ENCODE measurements at regions not wholly inside any gene's neighbourhood (a gene's known extent, or its start where the extent isn't known, plus 50 kb on each side); places are given as distances from the start of the nearest gene placed in this dataset.
"Not testable (repeated sequence)": the region's sequence is repeated elsewhere in the genome, so short reads cannot be mapped to it uniquely, and the experiment has no call there.

DNA sequence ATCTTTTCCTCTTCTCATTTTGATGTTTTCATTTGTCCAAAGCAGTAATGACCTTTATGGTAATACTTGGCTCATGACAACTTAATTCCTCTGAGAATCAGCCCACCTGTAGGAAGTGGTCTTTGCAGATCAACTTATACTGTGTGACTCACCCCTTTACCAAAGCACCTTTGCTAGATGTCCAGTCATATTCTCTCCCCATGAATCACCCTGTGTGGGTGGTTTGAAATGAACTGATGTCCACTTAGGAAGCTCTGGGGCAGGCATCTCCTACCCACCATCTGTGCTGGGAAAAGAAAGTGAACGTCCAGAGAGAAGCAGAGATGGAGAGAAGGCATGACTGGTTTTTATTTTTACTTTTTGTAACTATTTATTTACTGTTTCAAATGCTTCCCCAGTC lies 410.3 kb downstream of the KIF20B start:
- DNase-seq (ENCODE audit: low read depth), result no peak
- Histone ChIP-seq H3K4me3 (ENCODE audit: low read depth, low read length) (no peak overlapping the region), H3K27me3 (ENCODE audit: control insufficient read depth, insufficient read depth, low read length) (no peaks in the 10 kb centered on the region), H3K36me3 (ENCODE audit: control insufficient read depth, insufficient read depth, low read length) (no peaks in the 10 kb centered on the region)
- TF ChIP-seq, protein P1, sequence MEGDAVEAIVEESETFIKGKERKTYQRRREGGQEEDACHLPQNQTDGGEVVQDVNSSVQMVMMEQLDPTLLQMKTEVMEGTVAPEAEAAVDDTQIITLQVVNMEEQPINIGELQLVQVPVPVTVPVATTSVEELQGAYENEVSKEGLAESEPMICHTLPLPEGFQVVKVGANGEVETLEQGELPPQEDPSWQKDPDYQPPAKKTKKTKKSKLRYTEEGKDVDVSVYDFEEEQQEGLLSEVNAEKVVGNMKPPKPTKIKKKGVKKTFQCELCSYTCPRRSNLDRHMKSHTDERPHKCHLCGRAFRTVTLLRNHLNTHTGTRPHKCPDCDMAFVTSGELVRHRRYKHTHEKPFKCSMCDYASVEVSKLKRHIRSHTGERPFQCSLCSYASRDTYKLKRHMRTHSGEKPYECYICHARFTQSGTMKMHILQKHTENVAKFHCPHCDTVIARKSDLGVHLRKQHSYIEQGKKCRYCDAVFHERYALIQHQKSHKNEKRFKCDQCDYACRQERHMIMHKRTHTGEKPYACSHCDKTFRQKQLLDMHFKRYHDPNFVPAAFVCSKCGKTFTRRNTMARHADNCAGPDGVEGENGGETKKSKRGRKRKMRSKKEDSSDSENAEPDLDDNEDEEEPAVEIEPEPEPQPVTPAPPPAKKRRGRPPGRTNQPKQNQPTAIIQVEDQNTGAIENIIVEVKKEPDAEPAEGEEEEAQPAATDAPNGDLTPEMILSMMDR (IDR thresholded peaks at IDR 0.05; ENCODE audit: insufficient read depth, low read length, poor library complexity, severe bottlenecking), result no peak

DNA sequence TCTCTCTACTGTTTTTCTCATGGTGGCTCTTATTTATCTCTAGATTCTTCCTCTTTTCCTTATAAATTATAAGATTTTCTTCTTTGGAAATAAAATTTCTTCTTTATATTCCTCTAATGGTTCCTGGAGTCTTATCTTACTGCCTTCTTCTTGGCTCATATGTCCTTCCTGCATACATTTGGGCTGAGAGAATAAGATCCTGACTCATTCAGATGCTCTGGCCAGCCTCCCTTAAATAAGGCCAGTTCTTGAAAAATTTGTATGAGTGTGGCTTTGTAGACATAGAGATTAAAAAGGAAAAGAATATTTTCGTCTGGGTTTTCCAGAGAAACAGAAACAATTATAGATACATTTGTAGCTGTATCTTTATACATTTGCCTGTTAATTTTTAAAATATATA lies 411.3 kb downstream of the KIF20B start:
- Histone ChIP-seq H3K4me3 (ENCODE audit: low read depth, low read length) (no peak overlapping the region), H3K36me3 (ENCODE audit: control insufficient read depth, insufficient read depth, low read length) (no peaks in the 10 kb centered on the region), H3K27me3 (ENCODE audit: control insufficient read depth, insufficient read depth, low read length) (no peaks in the 10 kb centered on the region)
- TF ChIP-seq, protein P1 (IDR thresholded peaks at IDR 0.05; ENCODE audit: insufficient read depth, low read length, poor library complexity, severe bottlenecking), result no peak
- no peak for DNase-seq (ENCODE audit: low read depth)

DNA sequence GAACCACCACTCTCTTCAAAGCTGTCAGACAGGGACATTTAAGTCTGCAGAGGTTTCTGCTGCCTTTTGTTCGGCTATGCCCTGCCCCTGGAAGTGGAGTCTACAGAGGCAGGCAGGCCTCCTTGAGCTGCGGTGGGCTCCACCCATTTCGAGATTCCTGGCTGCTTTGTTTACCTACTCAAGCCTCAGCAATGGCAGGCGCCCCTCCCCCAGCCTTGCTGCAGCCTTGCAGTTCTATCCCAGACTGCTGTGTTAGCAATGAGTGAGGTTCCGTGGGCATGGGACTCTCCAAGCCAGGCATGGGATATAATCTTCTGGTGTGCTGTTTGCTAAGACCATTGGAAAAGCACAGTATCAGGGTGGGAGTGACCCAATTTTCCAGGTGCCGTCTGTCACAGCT lies 417.2 kb downstream of the KIF20B start:
- H3K36me3 ChIP-seq (ENCODE audit: control insufficient read depth, insufficient read depth, low read length); H3K4me3 ChIP-seq (ENCODE audit: low read depth, low read length); DNase-seq (ENCODE audit: low read depth); H3K27me3 ChIP-seq (ENCODE audit: control insufficient read depth, insufficient read depth, low read length): not testable (repeated sequence)

DNA sequence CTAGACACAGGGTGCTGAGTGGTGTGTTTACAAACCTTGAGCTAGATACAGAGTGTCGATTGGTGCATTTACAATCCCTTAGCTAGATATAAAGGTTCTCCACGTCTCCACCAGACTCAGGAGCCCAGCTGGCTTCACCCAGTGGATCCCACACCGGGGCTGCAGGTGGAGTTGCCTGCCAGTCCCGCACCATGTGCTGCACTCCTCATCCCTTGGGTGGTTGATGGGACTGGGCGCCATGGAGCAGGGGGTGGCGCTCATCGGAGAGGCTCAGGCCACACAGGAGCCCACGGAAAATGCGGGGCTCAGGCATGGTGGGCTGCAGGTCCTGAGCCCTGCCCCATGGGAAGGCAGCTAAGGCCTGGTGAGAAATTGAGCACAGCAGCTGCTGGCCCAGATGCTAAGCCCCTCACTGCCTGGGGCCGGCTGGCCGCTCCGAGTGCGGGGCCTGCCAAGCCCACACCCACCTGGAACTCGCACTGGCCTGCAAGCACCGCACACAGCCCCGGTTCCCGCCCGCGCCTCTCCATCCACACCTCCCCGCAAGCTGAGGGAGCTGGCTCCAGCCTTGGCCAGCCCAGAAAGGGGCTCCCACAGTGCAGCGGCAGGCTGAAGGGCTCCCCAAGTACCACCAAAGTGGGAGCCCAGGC lies 418.4 kb downstream of the KIF20B start:
- DNase-seq (ENCODE audit: low read depth); H3K27me3 ChIP-seq (ENCODE audit: control insufficient read depth, insufficient read depth, low read length): not testable (repeated sequence)

DNA sequence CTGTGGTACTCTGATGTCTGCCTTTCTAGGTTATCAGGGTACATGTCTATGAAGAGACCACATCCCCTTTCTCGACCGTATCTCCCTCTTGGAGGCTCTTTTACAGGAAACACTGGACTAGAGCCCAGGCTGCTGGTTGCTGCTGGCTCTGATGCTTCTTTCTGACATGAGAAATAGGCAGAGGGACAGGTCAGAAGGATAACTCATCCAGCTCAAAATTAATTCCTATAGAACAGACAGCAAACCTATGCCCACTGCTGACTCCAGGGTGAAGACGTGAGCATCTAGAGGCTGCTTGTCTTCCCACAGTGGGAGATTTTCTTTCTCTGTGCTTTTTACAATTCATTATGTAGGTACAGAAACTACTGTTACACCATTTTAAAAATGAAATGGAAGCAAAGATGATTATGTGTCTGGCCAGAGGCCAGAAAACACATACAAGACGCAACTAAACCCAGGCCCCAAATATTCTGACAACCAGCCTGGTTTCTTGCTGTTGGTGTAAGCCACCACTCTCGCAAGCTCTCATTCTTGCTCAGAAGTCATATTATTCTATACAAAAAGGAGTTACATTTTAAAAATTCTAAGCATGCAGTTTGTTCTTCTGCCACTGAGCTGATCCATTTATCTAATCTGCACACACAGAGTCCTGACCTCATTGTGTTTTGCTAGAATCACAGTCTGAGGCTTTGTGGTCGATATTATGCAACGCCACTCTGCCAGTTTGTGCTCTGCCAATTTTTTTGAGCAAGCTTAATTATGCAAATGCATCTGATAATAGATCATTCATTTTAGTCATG lies 424.3 kb downstream of the KIF20B start:
- Histone ChIP-seq H3K27me3 (ENCODE audit: control insufficient read depth, insufficient read depth, low read length) (peaks cover 2% of the 10 kb centered on the region), H3K4me3 (ENCODE audit: low read depth, low read length) (no peak overlapping the region), H3K36me3 (ENCODE audit: control insufficient read depth, insufficient read depth, low read length) (no peaks in the 10 kb centered on the region)
- DNase-seq (ENCODE audit: low read depth), result no peak
- TF ChIP-seq, protein P1 (IDR thresholded peaks at IDR 0.05; ENCODE audit: insufficient read depth, low read length, poor library complexity, severe bottlenecking), result no peak

More for the DNA sequence above, 418.4 kb downstream of the KIF20B start:
- not testable (repeated sequence) for H3K36me3 ChIP-seq (ENCODE audit: control insufficient read depth, insufficient read depth, low read length); H3K4me3 ChIP-seq (ENCODE audit: low read depth, low read length)

DNA sequence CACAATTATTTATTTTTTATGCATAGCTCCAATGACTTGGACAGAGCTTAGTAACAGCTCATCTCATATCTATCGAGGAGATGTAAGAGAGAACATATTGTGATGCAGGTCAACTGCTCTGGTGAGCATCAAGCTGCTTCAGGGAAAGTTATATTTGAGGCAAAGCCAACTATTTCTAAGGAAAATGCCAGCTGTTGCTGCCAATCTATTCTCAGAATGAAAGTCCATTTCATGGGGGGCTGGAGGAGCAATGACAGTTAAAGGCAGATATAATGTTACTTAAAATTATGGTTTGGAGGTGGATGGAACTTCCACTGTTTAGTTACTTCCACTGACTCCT lies 424.8 kb downstream of the KIF20B start:
- Histone ChIP-seq H3K36me3 (ENCODE audit: control insufficient read depth, insufficient read depth, low read length) (no peaks in the 10 kb centered on the region), H3K27me3 (ENCODE audit: control insufficient read depth, insufficient read depth, low read length) (peaks cover 2% of the 10 kb centered on the region), H3K4me3 (ENCODE audit: low read depth, low read length) (no peak overlapping the region)
- TF ChIP-seq, protein P1 (IDR thresholded peaks at IDR 0.05; ENCODE audit: insufficient read depth, low read length, poor library complexity, severe bottlenecking), result no peak
- DNase-seq (ENCODE audit: low read depth), result no peak

All from kidney epithelial cell (primary cell).